DND-41 (cell line): ENCODE measurements at regions not wholly inside any gene's neighbourhood (a gene's known extent, or its start where the extent isn't known, plus 50 kb on each side); places are given as distances from the start of the nearest gene placed in this dataset.
"Not testable (repeated sequence)": the region's sequence is repeated elsewhere in the genome, so short reads cannot be mapped to it uniquely, and the experiment has no call there.

Experiments used
- ATAC-seq: fragments of 200-7000 bp; cut with Tn5 transposase; 3 replicates; pipeline ENCODE4 v1.9.1; 2021; ENCODE audit warnings: low read depth; ENCODE audit not compliant: insufficient read depth
- DNase-seq: peaks from one replicate; pipeline ENCODE4 v3.0.0-alpha.2; 2020
- H2AFZ ChIP-seq: 2 replicates; pipeline ENCODE4 v1.6.0; 2012; ENCODE audit warnings: low read depth, low read length
- H3K27ac ChIP-seq: 2 replicates; pipeline ENCODE4 v1.5.1; 2012; ENCODE audit warnings: low read length, inconsistent platforms
- H3K27me3 ChIP-seq: fragments of 200-600 bp; sonication (generic); 2 replicates; pipeline ENCODE4 v1.6.0; 2012; ENCODE audit warnings: low read length, mild to moderate bottlenecking, inconsistent platforms; ENCODE audit not compliant: insufficient read depth, poor library complexity
- H3K36me3 ChIP-seq: 2 replicates; pipeline ENCODE4 v1.5.1; 2012; ENCODE audit warnings: low read length, inconsistent platforms; ENCODE audit not compliant: insufficient read depth
- H3K4me1 ChIP-seq: 2 replicates; pipeline ENCODE4 v1.5.1; 2012; ENCODE audit warnings: mild to moderate bottlenecking, low read length; ENCODE audit not compliant: insufficient read depth
- H3K4me2 ChIP-seq: 2 replicates; pipeline ENCODE4 v1.6.0; 2012; ENCODE audit warnings: mild to moderate bottlenecking, moderate library complexity, low read length, inconsistent platforms; ENCODE audit not compliant: insufficient read depth
- H3K4me3 ChIP-seq, 2 experiments: fragments of 200-600 bp in 1 of 2; shearing (Covaris generic) in 1 of 2; 2 replicates each; pipeline ENCODE4 v1.5.1; 2012 to 2016; ENCODE audit warnings: inconsistent platforms in 2 of 2, low read length in 2 of 2, mild to moderate bottlenecking in 2 of 2, low read depth in 1 of 2, moderate library complexity in 1 of 2
- H3K79me2 ChIP-seq: 2 replicates; pipeline ENCODE4 v1.6.0; 2012; ENCODE audit warnings: low read length, inconsistent platforms; ENCODE audit not compliant: insufficient read depth
- H3K9ac ChIP-seq: 2 replicates; pipeline ENCODE4 v1.6.0; 2012; ENCODE audit warnings: low read depth, mild to moderate bottlenecking, inconsistent platforms, low read length, moderate library complexity
- H3K9me3 ChIP-seq: 2 replicates; pipeline ENCODE4 v1.5.1; 2012; ENCODE audit warnings: low read length, moderate library complexity, mild to moderate bottlenecking, inconsistent platforms; ENCODE audit not compliant: insufficient read depth, severe bottlenecking
- H4K20me1 ChIP-seq: 2 replicates; pipeline ENCODE4 v1.6.0; 2012; ENCODE audit warnings: low read length; ENCODE audit not compliant: insufficient read depth
- CTCF ChIP-seq: IDR thresholded peaks from 2 replicates; pipeline ENCODE4 v1.5.1; 2012; ENCODE audit warnings: borderline replicate concordance, low read length, moderate library complexity, mild to moderate bottlenecking; ENCODE audit not compliant: poor library complexity, severe bottlenecking; ENCODE audit errors: extremely low read depth
- EZH2 ChIP-seq: IDR thresholded peaks from 3 replicates; pipeline ENCODE4 v1.6.1; 2012; ENCODE audit warnings: borderline replicate concordance, low read depth, mild to moderate bottlenecking, moderate library complexity, low read length, inconsistent platforms; ENCODE audit not compliant: severe bottlenecking

DNA sequence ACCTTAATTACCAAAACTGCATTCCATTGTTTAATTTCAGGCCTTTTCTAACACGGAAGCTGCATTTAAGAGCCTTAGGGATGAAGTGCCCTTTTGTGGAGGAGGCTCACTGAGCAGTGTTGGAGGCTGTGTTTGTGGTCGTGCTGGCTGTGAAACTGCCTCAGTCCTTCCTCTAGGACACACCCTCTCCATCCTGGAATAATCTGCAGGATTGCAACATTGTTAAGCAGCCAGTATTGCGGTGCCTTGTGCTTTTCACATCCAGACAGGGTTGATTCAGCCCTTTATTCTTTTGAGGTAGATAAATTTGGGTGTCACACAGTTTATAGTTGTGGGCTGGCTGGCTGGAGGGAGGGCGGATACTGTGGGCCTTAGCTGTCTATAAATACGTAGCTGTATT lies 141.6 kb downstream of the CDRT15L2 start:
- ATAC-seq (no peak), DNase-seq (no peak)
- Histone ChIP-seq H2AFZ (no peak overlapping the region), H3K9me3 (no peaks in the 10 kb centered on the region), H3K4me1 (no peaks in the 10 kb centered on the region), H3K9ac (no peak overlapping the region), H3K36me3 (no peaks in the 10 kb centered on the region), H4K20me1 (no peaks in the 10 kb centered on the region), H3K27me3 (no peaks in the 10 kb centered on the region), H3K4me2 (no peak overlapping the region), H3K27ac (no peak overlapping the region), H3K4me3 (no peak overlapping the region), H3K79me2 (no peaks in the 10 kb centered on the region)
- TF ChIP-seq EZH2 = no peak
- no peak for TF ChIP-seq CTCF

DNA sequence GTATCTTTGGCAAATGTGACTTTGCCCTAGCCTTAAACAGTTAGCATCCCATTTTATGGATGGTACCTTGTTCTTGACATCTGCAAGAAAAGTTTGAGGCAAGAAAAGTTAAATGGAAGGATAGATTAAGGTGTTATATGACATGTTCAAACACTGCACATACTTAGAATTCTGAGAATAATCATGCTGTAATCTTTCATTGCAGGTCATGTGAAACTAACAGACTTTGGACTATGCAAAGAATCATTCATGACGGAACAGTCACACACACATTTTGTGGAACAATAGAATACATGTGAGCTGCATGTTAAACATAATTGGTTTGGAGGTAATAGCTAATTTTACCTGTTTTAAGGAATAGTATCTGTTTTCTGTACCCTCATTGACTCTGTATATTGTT lies 144.9 kb downstream of the CDRT15L2 start:
- H3K27ac ChIP-seq, H3K36me3 ChIP-seq: not testable (repeated sequence)

GRCh38 chr17:20727201-20727600 lies 147.7 kb downstream of the CDRT15L2 start:
- not testable (repeated sequence) for H3K9ac ChIP-seq, DNase-seq, ATAC-seq, H3K4me3 ChIP-seq, H4K20me1 ChIP-seq, H3K9me3 ChIP-seq, H3K36me3 ChIP-seq, H3K4me1 ChIP-seq, H3K79me2 ChIP-seq, H3K27me3 ChIP-seq, H2AFZ ChIP-seq, H3K27ac ChIP-seq, H3K4me2 ChIP-seq

More for the DNA sequence above, 144.9 kb downstream of the CDRT15L2 start:
- not testable (repeated sequence) for H3K9me3 ChIP-seq, DNase-seq, H2AFZ ChIP-seq, H3K4me1 ChIP-seq, H3K27me3 ChIP-seq, H3K4me3 ChIP-seq, H3K79me2 ChIP-seq, H3K9ac ChIP-seq, ATAC-seq, H3K4me2 ChIP-seq, H4K20me1 ChIP-seq

GRCh38 chr17:20728181-20728580 lies 148.7 kb downstream of the CDRT15L2 start:
- TF ChIP-seq CTCF (no peak), EZH2 (no peak)
- no peaks in the 10 kb centered on the region for H3K36me3 ChIP-seq
- H3K27ac ChIP-seq = no peak overlapping the region

DNA sequence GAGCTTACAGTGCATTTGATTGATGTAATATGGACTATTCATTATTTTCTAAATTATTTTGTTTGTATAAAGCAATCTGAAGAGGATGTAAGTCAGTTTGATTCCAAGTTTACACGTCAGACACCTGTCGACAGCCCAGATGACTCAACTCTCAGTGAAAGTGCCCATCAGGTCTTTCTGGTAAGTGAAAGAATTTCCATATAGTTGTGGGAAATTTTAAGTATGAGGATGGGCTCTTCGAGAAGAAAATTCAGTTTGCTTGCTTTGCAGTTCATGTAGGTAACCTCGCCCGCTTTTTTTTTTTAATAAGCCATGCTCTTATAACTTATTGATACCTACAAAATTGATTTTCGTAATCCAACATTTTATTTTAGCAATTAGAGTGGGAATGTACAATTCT lies 151.6 kb downstream of the CDRT15L2 start:
- not testable (repeated sequence) for H3K4me1 ChIP-seq, H3K9ac ChIP-seq, H4K20me1 ChIP-seq, H3K27me3 ChIP-seq, H3K27ac ChIP-seq, ATAC-seq, H3K9me3 ChIP-seq, DNase-seq, H3K4me2 ChIP-seq, H3K4me3 ChIP-seq, H3K36me3 ChIP-seq, H2AFZ ChIP-seq, H3K79me2 ChIP-seq

More at GRCh38 chr17:20728181-20728580, 148.7 kb downstream of the CDRT15L2 start:
- H2AFZ ChIP-seq = no peak overlapping the region
- ATAC-seq (no peak), DNase-seq (no peak)
- H3K4me2 ChIP-seq = no peak overlapping the region
- no peaks in the 10 kb centered on the region for H4K20me1 ChIP-seq
- no peaks in the 10 kb centered on the region for H3K4me1 ChIP-seq
- H3K9me3 ChIP-seq = no peaks in the 10 kb centered on the region
- H3K4me3 ChIP-seq = no peak overlapping the region
- H3K79me2 ChIP-seq = no peaks in the 10 kb centered on the region
- H3K27me3 ChIP-seq = no peaks in the 10 kb centered on the region
- no peak overlapping the region for H3K9ac ChIP-seq
